ENCODE measurements at regions not wholly inside any gene's neighbourhood (a gene's known extent, or its start where the extent isn't known, plus 50 kb on each side); places are given as distances from the start of the nearest gene placed in this dataset.

- no peak for DNase-seq (ENCODE audit: low read depth)
These were observed 89.2 kb downstream of the FAT3 start for GRCh38 chr11:92313784-92314183.

GRCh38 chr11:92314499-92314898 lies 89.9 kb downstream of the FAT3 start:
- no peak for DNase-seq (ENCODE audit: low read depth)
- H3K4me3 ChIP-seq (ENCODE audit: low read depth, low read length) = no peak overlapping the region
- no peaks in the 10 kb centered on the region for H3K27me3 ChIP-seq (ENCODE audit: control insufficient read depth, insufficient read depth, low read length)
- TF ChIP-seq CTCF (IDR thresholded peaks at IDR 0.05; ENCODE audit: insufficient read depth, low read length, poor library complexity, severe bottlenecking) = no peak
- H3K36me3 ChIP-seq (ENCODE audit: control insufficient read depth, insufficient read depth, low read length) = no peaks in the 10 kb centered on the region

More at GRCh38 chr11:92313784-92314183, 89.2 kb downstream of the FAT3 start:
- no peaks in the 10 kb centered on the region for H3K27me3 ChIP-seq (ENCODE audit: control insufficient read depth, insufficient read depth, low read length)
- no peak overlapping the region for H3K4me3 ChIP-seq (ENCODE audit: low read depth, low read length)
- H3K36me3 ChIP-seq (ENCODE audit: control insufficient read depth, insufficient read depth, low read length) = no peaks in the 10 kb centered on the region
- no peak for TF ChIP-seq CTCF (IDR thresholded peaks at IDR 0.05; ENCODE audit: insufficient read depth, low read length, poor library complexity, severe bottlenecking)

- TF ChIP-seq CTCF (IDR thresholded peaks at IDR 0.05; ENCODE audit: insufficient read depth, low read length, poor library complexity, severe bottlenecking) = no peak
- H3K4me3 ChIP-seq (ENCODE audit: low read depth, low read length) = no peak overlapping the region
- no peaks in the 10 kb centered on the region for H3K36me3 ChIP-seq (ENCODE audit: control insufficient read depth, insufficient read depth, low read length)
- no peaks in the 10 kb centered on the region for H3K27me3 ChIP-seq (ENCODE audit: control insufficient read depth, insufficient read depth, low read length)
- DNase-seq (ENCODE audit: low read depth) = no peak
These were observed 91.6 kb downstream of the FAT3 start for GRCh38 chr11:92316106-92316809.

GRCh38 chr11:92317222-92317621 lies 92.6 kb downstream of the FAT3 start:
- no peak for DNase-seq (ENCODE audit: low read depth)

GRCh38 chr11:92317721-92318120 lies 93.1 kb downstream of the FAT3 start:
- Histone ChIP-seq H3K27me3 (ENCODE audit: control insufficient read depth, insufficient read depth, low read length) (no peaks in the 10 kb centered on the region), H3K36me3 (ENCODE audit: control insufficient read depth, insufficient read depth, low read length) (no peaks in the 10 kb centered on the region), H3K4me3 (ENCODE audit: low read depth, low read length) (no peak overlapping the region)
- TF ChIP-seq CTCF (IDR thresholded peaks at IDR 0.05; ENCODE audit: insufficient read depth, low read length, poor library complexity, severe bottlenecking) = no peak
- no peak for DNase-seq (ENCODE audit: low read depth)

More at GRCh38 chr11:92317222-92317621, 92.6 kb downstream of the FAT3 start:
- Histone ChIP-seq H3K4me3 (ENCODE audit: low read depth, low read length) (no peak overlapping the region), H3K36me3 (ENCODE audit: control insufficient read depth, insufficient read depth, low read length) (no peaks in the 10 kb centered on the region), H3K27me3 (ENCODE audit: control insufficient read depth, insufficient read depth, low read length) (no peaks in the 10 kb centered on the region)
- TF ChIP-seq CTCF (IDR thresholded peaks at IDR 0.05; ENCODE audit: insufficient read depth, low read length, poor library complexity, severe bottlenecking) = no peak

- H3K36me3 ChIP-seq (ENCODE audit: control insufficient read depth, insufficient read depth, low read length) = no peaks in the 10 kb centered on the region
- DNase-seq (ENCODE audit: low read depth) = peak; percentile 9
- no peak for TF ChIP-seq CTCF (IDR thresholded peaks at IDR 0.05; ENCODE audit: insufficient read depth, low read length, poor library complexity, severe bottlenecking)
- H3K27me3 ChIP-seq (ENCODE audit: control insufficient read depth, insufficient read depth, low read length) = no peaks in the 10 kb centered on the region
- no peak overlapping the region for H3K4me3 ChIP-seq (ENCODE audit: low read depth, low read length)
These were observed 97.6 kb downstream of the FAT3 start for GRCh38 chr11:92322225-92322624.
